HG03342 (cell line): ENCODE measurements at regions not wholly inside any gene's neighbourhood (a gene's known extent, or its start where the extent isn't known, plus 50 kb on each side); places are given as distances from the start of the nearest gene placed in this dataset.
"Not testable (repeated sequence)": the region's sequence is repeated elsewhere in the genome, so short reads cannot be mapped to it uniquely, and the experiment has no call there.

Experiments used
- ATAC-seq: cut with Tn5 transposase; IDR thresholded peaks from one replicate; pipeline ENCODE4 v1.9.1; 2021; ENCODE audit warnings: mild to moderate bottlenecking, moderate library complexity; ENCODE audit not compliant: unreplicated experiment

DNA sequence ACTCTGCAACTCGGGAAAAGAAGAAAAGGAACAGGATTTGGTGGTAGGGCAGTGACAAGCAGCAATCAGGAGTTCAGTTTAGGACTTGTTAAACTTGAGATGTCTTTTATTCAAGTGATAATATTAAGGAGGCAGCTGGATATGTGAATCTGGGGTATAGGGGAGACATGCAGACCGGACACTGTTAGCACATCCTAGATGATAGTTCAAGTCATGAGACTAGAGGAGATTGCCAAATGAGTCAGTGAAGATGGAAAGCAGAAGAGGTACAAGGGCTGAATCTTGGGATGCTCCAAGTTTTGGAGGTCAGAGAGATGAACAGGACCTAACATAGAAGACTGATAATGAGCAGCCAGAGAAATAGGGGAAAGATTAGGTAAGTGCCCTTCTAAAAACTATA lies 69.5 kb upstream of the PSME4 start:
- no peak for ATAC-seq

GRCh38 chr2:54038835-54039234 lies 68.0 kb upstream of the PSME4 start:
- ATAC-seq = no peak

GRCh38 chr2:54031288-54031687 lies 60.5 kb upstream of the PSME4 start:
- not testable (repeated sequence) for ATAC-seq

DNA sequence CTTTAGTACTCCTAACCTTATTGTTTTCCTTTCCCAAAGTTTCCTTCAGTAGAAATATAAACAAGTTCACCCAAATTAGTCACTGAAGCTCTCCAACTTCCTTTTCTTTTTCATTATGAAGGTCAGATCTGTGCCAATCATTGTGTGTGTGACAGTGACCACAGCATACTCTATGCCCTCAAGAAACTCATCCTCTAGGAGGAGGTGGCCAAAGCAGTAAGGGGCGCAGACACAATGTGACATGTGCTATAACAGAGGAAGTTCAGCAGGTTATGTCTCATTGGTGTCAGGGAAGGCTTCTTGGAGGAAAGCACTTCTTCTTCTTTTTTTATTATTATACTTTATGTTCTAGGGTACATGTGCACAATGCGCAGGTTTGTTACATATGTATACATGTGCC lies 60.0 kb upstream of the PSME4 start:
- ATAC-seq = no peak

- ATAC-seq = no peak
Measured at GRCh38 chr2:54030396-54030741, 59.6 kb upstream of the PSME4 start.

GRCh38 chr2:54029721-54030395 lies 59.1 kb upstream of the PSME4 start:
- ATAC-seq = no peak

- not testable (repeated sequence) for ATAC-seq
Measured at GRCh38 chr2:54025463-54026075, 54.8 kb upstream of the PSME4 start.

GRCh38 chr2:54024576-54024975 lies 53.8 kb upstream of the PSME4 start:
- no peak for ATAC-seq

DNA sequence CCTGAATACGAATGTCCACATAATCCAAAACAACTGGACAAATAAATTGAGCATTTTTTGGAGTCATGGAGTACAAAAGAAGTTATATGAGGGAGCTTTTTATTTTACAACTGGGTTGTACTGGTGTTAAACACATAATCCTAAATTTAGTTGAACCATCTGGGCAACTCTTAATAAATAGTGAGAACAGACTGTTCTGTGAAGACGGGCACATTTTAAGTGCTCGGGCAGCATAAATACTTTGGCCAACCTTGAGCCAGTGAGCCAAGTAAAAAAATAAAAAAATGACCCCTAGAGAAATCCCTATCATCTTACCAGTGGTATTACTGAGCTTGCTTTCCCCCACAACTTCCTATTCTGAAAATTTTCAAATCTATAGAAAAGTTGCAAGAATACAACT lies 50.9 kb upstream of the PSME4 start:
- no peak for ATAC-seq

DNA sequence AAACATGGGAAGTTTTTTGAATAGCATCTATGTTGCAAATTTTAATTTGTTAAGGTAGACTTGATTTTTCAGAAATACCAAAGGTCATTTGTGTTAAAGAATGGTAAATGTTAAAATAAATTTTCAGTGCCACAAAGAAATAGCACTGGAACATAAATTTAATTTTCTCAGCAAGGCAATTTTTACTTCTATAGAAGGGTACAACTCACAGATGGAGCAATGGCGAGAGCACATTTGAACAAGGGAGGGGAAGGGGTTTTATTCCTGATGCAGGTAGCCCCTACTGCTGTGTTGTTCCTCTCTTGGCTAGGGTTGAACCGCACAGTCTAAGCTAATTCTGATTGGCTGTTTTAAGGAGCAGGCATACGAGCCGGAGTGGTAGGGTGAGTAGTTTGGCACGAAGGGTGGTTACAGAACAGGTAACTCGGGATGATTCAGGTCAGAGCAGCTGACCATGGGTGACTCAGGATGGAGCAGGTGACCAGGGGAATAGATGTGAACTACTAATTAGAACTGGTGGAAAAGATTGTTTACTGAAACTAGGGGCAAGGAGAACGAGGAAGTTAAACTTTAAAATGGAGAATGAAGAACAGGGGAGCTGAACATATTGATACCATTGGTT lies 50.1 kb upstream of the PSME4 start:
- ATAC-seq = no peak
